ENCODE measurements at regions not wholly inside any gene's neighbourhood (a gene's known extent, or its start where the extent isn't known, plus 50 kb on each side); places are given as distances from the start of the nearest gene placed in this dataset.
A peak's percentile ranks its signal among the peaks of the same experiment; 100 is the strongest.

DNA sequence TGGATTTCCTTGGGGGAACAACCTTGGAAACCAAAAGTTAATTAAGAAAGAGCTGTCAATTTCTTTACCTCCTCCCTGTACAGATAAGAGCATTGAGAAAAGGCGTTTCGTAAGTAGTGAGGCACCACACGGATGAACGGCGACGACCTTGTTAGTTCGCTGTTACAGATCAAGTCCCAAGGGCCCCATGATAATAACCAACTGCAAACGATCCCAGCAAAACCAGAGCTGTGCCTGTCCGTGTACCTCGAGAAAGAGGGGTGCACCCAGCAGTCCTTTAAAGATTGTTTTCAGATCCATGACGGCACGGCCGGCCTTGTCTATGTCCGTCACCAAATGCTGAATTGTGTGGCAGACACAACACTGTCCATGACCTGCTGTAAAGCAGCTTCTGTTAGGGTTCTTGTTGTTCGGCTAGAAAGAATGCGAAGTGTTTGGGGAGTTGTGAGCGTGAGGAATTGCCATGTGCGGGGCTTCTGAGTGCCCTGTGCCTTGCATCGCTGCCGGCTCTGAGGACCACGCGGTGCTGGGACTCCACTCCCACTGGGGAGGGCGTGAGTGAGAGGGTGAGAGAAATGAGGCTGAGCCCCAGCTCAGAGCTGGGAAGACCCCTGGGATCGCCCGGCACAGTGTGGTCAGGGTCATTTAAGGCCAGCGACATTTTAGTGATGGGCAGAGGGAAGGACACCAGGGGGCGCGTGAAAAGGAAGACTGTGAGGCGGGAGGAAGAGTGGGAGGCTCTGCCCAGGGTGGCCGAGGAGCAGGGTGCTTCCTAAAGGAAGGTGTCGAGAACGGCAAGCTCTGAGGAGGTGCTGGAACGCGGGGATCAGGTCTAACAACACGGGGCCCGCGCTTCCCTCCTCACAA is 136.8 kb upstream of the RPS6KA2 start:
- H3K27me3 ChIP-seq (ENCODE audit: control insufficient read depth, insufficient read depth, low read length), result no peaks in the 10 kb centered on the region
- H3K9me3 ChIP-seq (ENCODE audit: control insufficient read depth, insufficient read depth, low read depth, low read length), result no peaks in the 10 kb centered on the region
- H3K36me3 ChIP-seq (ENCODE audit: control insufficient read depth, insufficient read depth, low read length), result no peaks in the 10 kb centered on the region
- H3K4me3 ChIP-seq (ENCODE audit: low read depth, low read length), result no peak overlapping the region
- H3K9ac ChIP-seq (ENCODE audit: low read length), result no peak overlapping the region
- H3K4me1 ChIP-seq (ENCODE audit: control insufficient read depth, insufficient read depth, low read length), result peaks cover 29% of the 10 kb centered on the region
- H3K27ac ChIP-seq (ENCODE audit: low read depth, low read length), result no peak overlapping the region

GRCh38 chr6:166761801-166762200 is 134.8 kb upstream of the RPS6KA2 start:
- Histone ChIP-seq H3K27ac (ENCODE audit: low read depth, low read length) (no peak overlapping the region), H3K36me3 (ENCODE audit: control insufficient read depth, insufficient read depth, low read length) (no peaks in the 10 kb centered on the region), H3K9ac (ENCODE audit: low read length) (no peak overlapping the region), H3K27me3 (ENCODE audit: control insufficient read depth, insufficient read depth, low read length) (no peaks in the 10 kb centered on the region), H3K4me1 (ENCODE audit: control insufficient read depth, insufficient read depth, low read length) (peaks cover 31% of the 10 kb centered on the region), H3K9me3 (ENCODE audit: control insufficient read depth, insufficient read depth, low read depth, low read length) (no peaks in the 10 kb centered on the region), H3K4me3 (ENCODE audit: low read depth, low read length) (no peak overlapping the region)

GRCh38 chr6:166760288-166760687 is 133.2 kb upstream of the RPS6KA2 start:
- Histone ChIP-seq H3K27ac (ENCODE audit: low read depth, low read length) (no peak overlapping the region), H3K9me3 (ENCODE audit: control insufficient read depth, insufficient read depth, low read depth, low read length) (no peaks in the 10 kb centered on the region), H3K27me3 (ENCODE audit: control insufficient read depth, insufficient read depth, low read length) (no peaks in the 10 kb centered on the region), H3K36me3 (ENCODE audit: control insufficient read depth, insufficient read depth, low read length) (no peaks in the 10 kb centered on the region), H3K9ac (ENCODE audit: low read length) (no peak overlapping the region), H3K4me1 (ENCODE audit: control insufficient read depth, insufficient read depth, low read length) (peaks cover 28% of the 10 kb centered on the region), H3K4me3 (ENCODE audit: low read depth, low read length) (no peak overlapping the region)

DNA sequence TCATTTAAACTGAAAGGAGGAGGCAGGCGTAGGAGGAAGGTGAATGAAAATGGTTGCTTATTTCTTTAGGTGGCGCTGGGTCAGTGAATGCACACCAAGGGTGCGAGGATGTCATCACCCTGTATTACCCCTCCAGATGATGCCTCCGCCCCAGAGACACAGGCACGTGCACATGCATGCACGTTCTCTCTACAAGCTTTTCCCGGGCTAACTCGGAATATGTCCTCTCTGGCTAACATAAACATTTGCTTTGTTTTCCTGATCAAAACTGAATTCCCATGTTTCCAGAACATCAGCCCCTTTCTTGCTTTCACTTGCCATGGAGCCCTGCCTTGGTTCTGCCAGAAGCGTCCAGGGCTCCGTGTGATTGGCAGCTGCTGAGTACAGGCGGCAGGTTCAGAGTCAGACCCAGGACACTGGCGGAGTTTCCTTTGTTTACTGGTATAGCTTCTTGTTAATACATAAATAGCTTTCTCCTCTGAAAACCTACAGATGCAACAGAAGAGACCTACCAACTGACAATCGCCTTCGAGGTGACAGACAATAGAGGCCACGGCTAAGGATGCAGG is 131.2 kb upstream of the RPS6KA2 start:
- Histone ChIP-seq H3K4me1 (ENCODE audit: control insufficient read depth, insufficient read depth, low read length) (peaks cover 40% of the 10 kb centered on the region), H3K9ac (ENCODE audit: low read length) (no peak overlapping the region), H3K27me3 (ENCODE audit: control insufficient read depth, insufficient read depth, low read length) (no peaks in the 10 kb centered on the region), H3K36me3 (ENCODE audit: control insufficient read depth, insufficient read depth, low read length) (no peaks in the 10 kb centered on the region), H3K27ac (ENCODE audit: low read depth, low read length) (no peak overlapping the region), H3K9me3 (ENCODE audit: control insufficient read depth, insufficient read depth, low read depth, low read length) (no peaks in the 10 kb centered on the region), H3K4me3 (ENCODE audit: low read depth, low read length) (no peak overlapping the region)

DNA sequence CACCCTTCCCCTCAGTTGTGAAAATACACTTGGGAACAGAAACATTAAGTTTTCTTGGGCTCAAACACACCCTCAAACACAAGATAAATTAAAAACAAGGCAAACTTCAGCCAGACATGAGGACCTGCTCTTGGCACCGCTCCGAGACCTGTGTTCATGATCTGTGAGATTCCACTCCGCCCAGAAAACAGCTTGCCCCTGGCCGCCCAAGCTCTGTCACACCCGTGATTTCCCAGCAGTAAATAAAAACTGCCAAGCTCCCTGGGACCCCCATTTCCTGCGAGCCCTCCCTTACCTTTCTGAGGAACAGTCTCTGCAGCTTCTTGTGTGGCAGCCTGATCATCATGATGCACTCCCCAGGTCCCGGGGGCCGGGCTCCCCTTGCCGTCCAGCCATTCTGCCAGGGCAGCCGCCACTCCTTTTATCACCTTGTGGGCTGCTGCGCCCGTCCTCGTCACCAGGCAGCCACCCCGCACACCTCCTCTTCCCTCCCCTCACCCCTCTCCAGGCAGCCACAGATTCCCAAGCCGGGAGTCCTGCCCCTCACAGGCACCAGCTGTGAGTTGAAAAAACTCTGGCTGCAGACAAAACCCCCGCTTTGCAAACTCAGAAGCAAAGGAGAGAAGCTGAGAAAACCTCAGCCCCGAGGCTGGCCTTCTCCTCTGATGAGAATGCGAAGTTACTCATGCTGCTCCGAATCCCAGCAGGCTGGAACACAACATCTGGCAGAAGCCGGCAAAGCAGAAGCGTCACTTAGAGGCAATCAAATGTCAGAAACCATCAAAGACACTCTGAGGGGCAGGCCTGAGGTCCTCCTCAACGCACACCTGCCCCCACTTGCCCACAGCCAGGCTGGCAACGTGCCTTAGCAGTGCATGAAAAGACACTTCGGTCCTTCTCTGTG is 130.4 kb upstream of the RPS6KA2 start:
- no peak overlapping the region for H3K9ac ChIP-seq (ENCODE audit: low read length)
- no peak overlapping the region for H3K27ac ChIP-seq (ENCODE audit: low read depth, low read length)
- no peaks in the 10 kb centered on the region for H3K36me3 ChIP-seq (ENCODE audit: control insufficient read depth, insufficient read depth, low read length)
- H3K4me1 ChIP-seq (ENCODE audit: control insufficient read depth, insufficient read depth, low read length), result peaks cover 40% of the 10 kb centered on the region
- peak overlapping the region; percentile 18; the same call in 1 of the 2 replicates for H3K4me3 ChIP-seq (ENCODE audit: low read depth, low read length)
- no peaks in the 10 kb centered on the region for H3K9me3 ChIP-seq (ENCODE audit: control insufficient read depth, insufficient read depth, low read depth, low read length)
- H3K27me3 ChIP-seq (ENCODE audit: control insufficient read depth, insufficient read depth, low read length), result no peaks in the 10 kb centered on the region

GRCh38 chr6:166754218-166755030 is 127.4 kb upstream of the RPS6KA2 start:
- Histone ChIP-seq H3K27me3 (ENCODE audit: control insufficient read depth, insufficient read depth, low read length) (no peaks in the 10 kb centered on the region), H3K4me1 (ENCODE audit: control insufficient read depth, insufficient read depth, low read length) (peaks cover 47% of the 10 kb centered on the region), H3K9me3 (ENCODE audit: control insufficient read depth, insufficient read depth, low read depth, low read length) (no peaks in the 10 kb centered on the region), H3K4me3 (ENCODE audit: low read depth, low read length) (no peak overlapping the region), H3K36me3 (ENCODE audit: control insufficient read depth, insufficient read depth, low read length) (no peaks in the 10 kb centered on the region), H3K27ac (ENCODE audit: low read depth, low read length) (no peak overlapping the region), H3K9ac (ENCODE audit: low read length) (no peak overlapping the region)

- Histone ChIP-seq H3K9me3 (ENCODE audit: control insufficient read depth, insufficient read depth, low read depth, low read length) (no peaks in the 10 kb centered on the region), H3K4me3 (ENCODE audit: low read depth, low read length) (no peak overlapping the region), H3K9ac (ENCODE audit: low read length) (no peak overlapping the region), H3K27me3 (ENCODE audit: control insufficient read depth, insufficient read depth, low read length) (no peaks in the 10 kb centered on the region), H3K36me3 (ENCODE audit: control insufficient read depth, insufficient read depth, low read length) (no peaks in the 10 kb centered on the region), H3K27ac (ENCODE audit: low read depth, low read length) (no peak overlapping the region), H3K4me1 (ENCODE audit: control insufficient read depth, insufficient read depth, low read length) (peaks cover 47% of the 10 kb centered on the region)
These were observed 126.1 kb upstream of the RPS6KA2 start for GRCh38 chr6:166752928-166753721.

- Histone ChIP-seq H3K4me1 (ENCODE audit: control insufficient read depth, insufficient read depth, low read length) (peaks cover 45% of the 10 kb centered on the region), H3K9me3 (ENCODE audit: control insufficient read depth, insufficient read depth, low read depth, low read length) (no peaks in the 10 kb centered on the region), H3K27me3 (ENCODE audit: control insufficient read depth, insufficient read depth, low read length) (no peaks in the 10 kb centered on the region), H3K4me3 (ENCODE audit: low read depth, low read length) (no peak overlapping the region), H3K9ac (ENCODE audit: low read length) (no peak overlapping the region), H3K27ac (ENCODE audit: low read depth, low read length) (no peak overlapping the region), H3K36me3 (ENCODE audit: control insufficient read depth, insufficient read depth, low read length) (no peaks in the 10 kb centered on the region)
These were observed 125.0 kb upstream of the RPS6KA2 start for GRCh38 chr6:166752097-166752496.

GRCh38 chr6:166751051-166751595 is 124.1 kb upstream of the RPS6KA2 start:
- Histone ChIP-seq H3K4me3 (ENCODE audit: low read depth, low read length) (no peak overlapping the region), H3K36me3 (ENCODE audit: control insufficient read depth, insufficient read depth, low read length) (no peaks in the 10 kb centered on the region), H3K27me3 (ENCODE audit: control insufficient read depth, insufficient read depth, low read length) (no peaks in the 10 kb centered on the region), H3K9me3 (ENCODE audit: control insufficient read depth, insufficient read depth, low read depth, low read length) (no peaks in the 10 kb centered on the region), H3K9ac (ENCODE audit: low read length) (no peak overlapping the region), H3K4me1 (ENCODE audit: control insufficient read depth, insufficient read depth, low read length) (peaks cover 43% of the 10 kb centered on the region), H3K27ac (ENCODE audit: low read depth, low read length) (no peak overlapping the region)
